DOHH2 (cell line): ENCODE measurements at regions not wholly inside any gene's neighbourhood (a gene's known extent, or its start where the extent isn't known, plus 50 kb on each side); places are given as distances from the start of the nearest gene placed in this dataset.

Experiments
- EZH2phosphoT487 ChIP-seq: fragments of 200-600 bp; sonication (generic); IDR thresholded peaks from 2 replicates; pipeline ENCODE4 v1.6.1; 2017; ENCODE audit warnings: borderline replicate concordance, mild to moderate bottlenecking, antibody characterized with exemption, low read length, moderate library complexity, mixed read lengths
- TF ChIP-seq, protein P1 (sequence below): fragments of 200-600 bp; sonication (generic); IDR thresholded peaks from one replicate; pipeline ENCODE4 v1.5.1; 2014; ENCODE audit warnings: antibody characterized with exemption, mild to moderate bottlenecking, low read depth, low read length; ENCODE audit not compliant: poor library complexity, severe bottlenecking

DNA sequence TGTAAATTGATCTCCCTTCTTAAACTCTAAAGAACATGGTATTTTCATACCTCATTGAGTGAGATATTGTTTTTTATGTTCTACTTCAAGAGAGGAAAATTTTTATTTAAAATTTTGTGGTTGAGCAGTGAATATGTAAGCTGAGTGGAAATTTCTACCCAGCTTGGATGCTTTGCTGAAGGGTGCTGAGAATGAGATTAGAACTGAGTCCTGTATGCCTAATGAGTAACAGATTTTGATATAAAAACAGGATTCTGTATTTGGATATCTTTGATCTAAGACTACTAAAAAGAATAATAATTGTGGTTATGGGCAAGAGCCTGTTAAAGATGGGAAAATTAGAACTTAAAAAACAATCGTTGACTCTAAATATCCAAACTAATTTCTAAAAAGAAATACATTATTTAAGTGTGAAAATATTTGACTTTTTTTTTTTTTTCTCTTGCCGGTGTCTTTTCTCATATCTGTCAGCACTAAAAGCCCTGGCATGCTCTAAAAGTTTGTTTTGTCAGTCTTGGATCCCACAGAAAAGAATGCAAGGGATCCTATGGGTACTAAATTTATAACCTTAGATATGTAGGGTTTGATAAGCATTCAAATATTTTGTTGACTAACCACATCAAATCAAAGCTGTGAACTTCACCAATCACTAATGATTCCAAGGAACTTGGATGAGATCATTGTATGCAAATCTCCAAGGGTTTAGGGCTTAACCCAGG, 652.3 kb downstream of the PTPRC start:
- TF ChIP-seq, protein P1, sequence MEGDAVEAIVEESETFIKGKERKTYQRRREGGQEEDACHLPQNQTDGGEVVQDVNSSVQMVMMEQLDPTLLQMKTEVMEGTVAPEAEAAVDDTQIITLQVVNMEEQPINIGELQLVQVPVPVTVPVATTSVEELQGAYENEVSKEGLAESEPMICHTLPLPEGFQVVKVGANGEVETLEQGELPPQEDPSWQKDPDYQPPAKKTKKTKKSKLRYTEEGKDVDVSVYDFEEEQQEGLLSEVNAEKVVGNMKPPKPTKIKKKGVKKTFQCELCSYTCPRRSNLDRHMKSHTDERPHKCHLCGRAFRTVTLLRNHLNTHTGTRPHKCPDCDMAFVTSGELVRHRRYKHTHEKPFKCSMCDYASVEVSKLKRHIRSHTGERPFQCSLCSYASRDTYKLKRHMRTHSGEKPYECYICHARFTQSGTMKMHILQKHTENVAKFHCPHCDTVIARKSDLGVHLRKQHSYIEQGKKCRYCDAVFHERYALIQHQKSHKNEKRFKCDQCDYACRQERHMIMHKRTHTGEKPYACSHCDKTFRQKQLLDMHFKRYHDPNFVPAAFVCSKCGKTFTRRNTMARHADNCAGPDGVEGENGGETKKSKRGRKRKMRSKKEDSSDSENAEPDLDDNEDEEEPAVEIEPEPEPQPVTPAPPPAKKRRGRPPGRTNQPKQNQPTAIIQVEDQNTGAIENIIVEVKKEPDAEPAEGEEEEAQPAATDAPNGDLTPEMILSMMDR: no peak
- no peak for TF ChIP-seq EZH2phosphoT487
